K562 (cell line): ENCODE measurements at regions not wholly inside any gene's neighbourhood (a gene's known extent, or its start where the extent isn't known, plus 50 kb on each side); places are given as distances from the start of the nearest gene placed in this dataset.

Experiments used
- DPF2 ChIP-seq: fragments of 450-650 bp; IDR thresholded peaks from 2 replicates; pipeline ENCODE4 v1.6.1; 2016
- SLC30A9 ChIP-seq: fragments of 250-450 bp; sonication (Bioruptor Pico); IDR thresholded peaks from 2 replicates; pipeline ENCODE4 v1.8.0; 2022; ENCODE audit warnings: mild to moderate bottlenecking, moderate library complexity
- ZBTB11 ChIP-seq, 3 experiments: fragments of 200-800 bp in 1 of 3; fragments of 250-450 bp in 1 of 3; fragments of 450-650 bp in 1 of 3; sonication (Bioruptor Pico) in 1 of 3; sonication (Bioruptor generic) in 1 of 3; formaldehyde crosslinking in 1 of 3; IDR thresholded peaks; 2 replicates each; pipeline versions ENCODE4 v1.6.1 to v1.8.0; 2016 to 2022; ENCODE audit warnings: mild to moderate bottlenecking in 2 of 3, missing genetic modification characterization in 2 of 3, missing compliant biosample characterization in 1 of 3, moderate library complexity in 1 of 3
- TF ChIP-seq, protein P1 (sequence below): fragments of 450-650 bp; IDR thresholded peaks from 2 replicates; pipeline ENCODE4 v1.6.1; 2016; ENCODE audit warnings: low read depth

DNA sequence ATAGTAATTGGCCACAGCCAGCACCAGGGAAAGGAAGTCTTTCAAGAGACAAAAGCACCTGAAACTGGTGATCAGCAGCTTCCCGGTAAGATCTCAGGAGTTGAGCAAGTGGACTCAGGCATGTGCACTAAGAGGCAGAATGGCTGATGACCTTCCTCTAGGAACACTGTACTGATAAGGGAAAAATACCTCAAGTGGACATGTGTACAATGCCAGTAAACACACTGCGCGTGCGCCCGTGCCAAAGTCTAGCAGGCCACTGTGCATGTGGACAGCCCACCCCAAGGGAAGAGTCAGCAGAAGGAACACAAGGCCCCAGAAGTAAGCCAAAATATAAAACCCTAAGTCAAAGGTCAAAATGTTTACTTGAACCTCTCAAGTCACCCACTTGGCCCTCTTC is 423.0 kb downstream of the TUSC1 start (continued):
- TF ChIP-seq, protein P1, sequence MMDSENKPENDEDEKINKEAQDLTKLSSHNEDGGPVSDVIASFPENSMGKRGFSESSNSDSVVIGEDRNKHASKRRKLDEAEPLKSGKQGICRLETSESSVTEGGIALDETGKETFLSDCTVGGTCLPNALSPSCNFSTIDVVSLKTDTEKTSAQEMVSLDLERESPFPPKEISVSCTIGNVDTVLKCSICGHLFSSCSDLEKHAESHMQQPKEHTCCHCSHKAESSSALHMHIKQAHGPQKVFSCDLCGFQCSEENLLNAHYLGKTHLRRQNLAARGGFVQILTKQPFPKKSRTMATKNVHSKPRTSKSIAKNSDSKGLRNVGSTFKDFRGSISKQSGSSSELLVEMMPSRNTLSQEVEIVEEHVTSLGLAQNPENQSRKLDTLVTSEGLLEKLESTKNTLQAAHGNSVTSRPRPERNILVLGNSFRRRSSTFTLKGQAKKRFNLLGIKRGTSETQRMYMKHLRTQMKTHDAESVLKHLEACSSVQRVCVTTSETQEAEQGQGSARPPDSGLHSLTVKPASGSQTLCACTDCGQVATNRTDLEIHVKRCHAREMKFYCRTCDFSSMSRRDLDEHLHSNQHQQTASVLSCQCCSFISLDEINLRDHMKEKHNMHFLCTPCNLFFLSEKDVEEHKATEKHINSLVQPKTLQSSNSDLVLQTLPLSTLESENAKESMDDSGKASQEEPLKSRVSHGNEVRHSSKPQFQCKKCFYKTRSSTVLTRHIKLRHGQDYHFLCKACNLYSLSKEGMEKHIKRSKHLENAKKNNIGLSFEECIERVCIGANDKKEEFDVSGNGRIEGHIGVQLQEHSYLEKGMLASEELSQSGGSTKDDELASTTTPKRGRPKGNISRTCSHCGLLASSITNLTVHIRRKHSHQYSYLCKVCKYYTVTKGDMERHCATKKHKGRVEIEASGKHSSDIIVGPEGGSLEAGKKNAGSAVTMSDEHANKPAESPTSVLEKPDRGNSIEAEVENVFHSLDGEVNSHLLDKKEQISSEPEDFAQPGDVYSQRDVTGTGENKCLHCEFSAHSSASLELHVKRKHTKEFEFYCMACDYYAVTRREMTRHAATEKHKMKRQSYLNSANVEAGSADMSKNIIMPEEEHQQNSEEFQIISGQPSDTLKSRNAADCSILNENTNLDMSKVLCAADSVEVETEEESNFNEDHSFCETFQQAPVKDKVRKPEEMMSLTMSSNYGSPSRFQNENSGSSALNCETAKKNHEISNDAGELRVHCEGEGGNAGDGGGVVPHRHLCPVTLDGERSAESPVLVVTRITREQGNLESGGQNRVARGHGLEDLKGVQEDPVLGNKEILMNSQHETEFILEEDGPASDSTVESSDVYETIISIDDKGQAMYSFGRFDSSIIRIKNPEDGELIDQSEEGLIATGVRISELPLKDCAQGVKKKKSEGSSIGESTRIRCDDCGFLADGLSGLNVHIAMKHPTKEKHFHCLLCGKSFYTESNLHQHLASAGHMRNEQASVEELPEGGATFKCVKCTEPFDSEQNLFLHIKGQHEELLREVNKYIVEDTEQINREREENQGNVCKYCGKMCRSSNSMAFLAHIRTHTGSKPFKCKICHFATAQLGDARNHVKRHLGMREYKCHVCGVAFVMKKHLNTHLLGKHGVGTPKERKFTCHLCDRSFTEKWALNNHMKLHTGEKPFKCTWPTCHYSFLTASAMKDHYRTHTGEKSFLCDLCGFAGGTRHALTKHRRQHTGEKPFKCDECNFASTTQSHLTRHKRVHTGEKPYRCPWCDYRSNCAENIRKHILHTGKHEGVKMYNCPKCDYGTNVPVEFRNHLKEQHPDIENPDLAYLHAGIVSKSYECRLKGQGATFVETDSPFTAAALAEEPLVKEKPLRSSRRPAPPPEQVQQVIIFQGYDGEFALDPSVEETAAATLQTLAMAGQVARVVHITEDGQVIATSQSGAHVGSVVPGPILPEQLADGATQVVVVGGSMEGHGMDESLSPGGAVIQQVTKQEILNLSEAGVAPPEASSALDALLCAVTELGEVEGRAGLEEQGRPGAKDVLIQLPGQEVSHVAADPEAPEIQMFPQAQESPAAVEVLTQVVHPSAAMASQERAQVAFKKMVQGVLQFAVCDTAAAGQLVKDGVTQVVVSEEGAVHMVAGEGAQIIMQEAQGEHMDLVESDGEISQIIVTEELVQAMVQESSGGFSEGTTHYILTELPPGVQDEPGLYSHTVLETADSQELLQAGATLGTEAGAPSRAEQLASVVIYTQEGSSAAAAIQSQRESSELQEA = no peak
- no peak for TF ChIP-seq ZBTB11 (CRISPR knock-in tag; IDR thresholded peaks at IDR 0.05)
- TF ChIP-seq SLC30A9 (CRISPR knock-in tag) = no peak
- no peak for TF ChIP-seq DPF2
